ENCODE measurements at regions not wholly inside any gene's neighbourhood (a gene's known extent, or its start where the extent isn't known, plus 50 kb on each side); places are given as distances from the start of the nearest gene placed in this dataset.

- Histone ChIP-seq H3K4ac (ENCODE audit: low read depth, low read length) (no peak overlapping the region), H3K4me1 (ENCODE audit: insufficient read depth, low read length) (no peaks in the 10 kb centered on the region; the same call in 1 of the 2 replicates), H2BK20ac (ENCODE audit: low read depth, low read length, poor library complexity, severe bottlenecking) (no peak overlapping the region), H3T11ph (ENCODE audit: low read length) (no peak overlapping the region), H2AFZ (ENCODE audit: low read length) (no peak overlapping the region), H3K14ac (ENCODE audit: insufficient read depth, low read length) (no peak overlapping the region), H3K18ac (ENCODE audit: insufficient read length, low read depth, low read length) (no peak overlapping the region), H2BK15ac (ENCODE audit: low read depth, low read length) (no peak overlapping the region), H3K4me2 (ENCODE audit: insufficient read depth, insufficient read length, low read length) (no peak overlapping the region), H3K9me3 (ENCODE audit: control insufficient read depth, low read depth, low read length) (no peaks in the 10 kb centered on the region), H3K56ac (ENCODE audit: insufficient read length, low read depth, low read length) (no peak overlapping the region), H3K27ac (ENCODE audit: insufficient read length, low read depth, low read length) (no peak overlapping the region), H3K79me1 (ENCODE audit: insufficient read depth, low read depth, low read length, poor library complexity, severe bottlenecking) (no peaks in the 10 kb centered on the region), H2BK5ac (ENCODE audit: insufficient read length, low read length) (no peak overlapping the region), H3K23ac (ENCODE audit: insufficient read length, low read depth, low read length) (no peak overlapping the region), H2AK5ac (ENCODE audit: insufficient read length, low read length) (no peak overlapping the region), H3K27me3 (ENCODE audit: insufficient read depth, low read length) (no peaks in the 10 kb centered on the region), H2BK12ac (ENCODE audit: insufficient read length, low read depth, low read length) (no peak overlapping the region), H4K91ac (ENCODE audit: insufficient read length, low read depth, low read length) (no peak overlapping the region), H2BK120ac (ENCODE audit: low read depth, low read length, poor library complexity, severe bottlenecking) (no peak overlapping the region), H3K9ac (ENCODE audit: extremely low read depth, insufficient read length, low read length) (no peak overlapping the region), H4K8ac (replicated peaks; ENCODE audit: insufficient read length, low read depth, low read length) (no peak overlapping the region), H4K20me1 (ENCODE audit: control insufficient read depth, insufficient read depth, insufficient read length) (no peaks in the 10 kb centered on the region), H3K23me2 (ENCODE audit: insufficient read length, low read depth, low read length, poor library complexity, severe bottlenecking) (no peaks in the 10 kb centered on the region), H4K5ac (ENCODE audit: insufficient read length, low read depth, low read length) (no peak overlapping the region), H3K79me2 (ENCODE audit: insufficient read depth, low read length) (no peaks in the 10 kb centered on the region)
- Mint-ChIP-seq H3K36me3 (ENCODE audit: insufficient read depth in 1 of 3, low read depth in 3 of 3) (peaks cover 0 to 5% (median 0%) of the 10 kb centered on the region in 3 experiments; a peak in 5 of 7 replicates), H3K27me3 (ENCODE audit: low read depth) (no peaks in the 10 kb centered on the region), H3K27ac (no peak overlapping the region), H3K4me1 (0 out of 4 replicates have a peak, but pooled peaks cover 0 to 2% of the 10 kb centered on the region in 2 experiments), H3K4me3 (no peak overlapping the region), H3K9me3 (peaks cover 4 to 16% of the 10 kb centered on the region in 2 experiments)
- DNase-seq = no peak
- no CpG with 5 or more reads among the region's 6 CpGs for WGBS (ENCODE audit: extremely low coverage, insufficient read length, low lambda C conversion rate)
- TF ChIP-seq CTCF (conservative IDR thresholded peaks at IDR 0.05) = no peak
These were observed 273.7 kb upstream of the LRATD1 start for GRCh38 chr2:14358774-14359173.
